Osteocyte (in vitro differentiated cells): ENCODE measurements at regions not wholly inside any gene's neighbourhood (a gene's known extent, or its start where the extent isn't known, plus 50 kb on each side); places are given as distances from the start of the nearest gene placed in this dataset.

Source experiments
- DNase-seq: peaks from one replicate; pipeline ENCODE4 v3.0.0; 2021; ENCODE audit warnings: mixed read lengths; ENCODE audit not compliant: unreplicated experiment; ENCODE audit errors: extremely low spot score
- H3K27ac Mint-ChIP-seq: one replicate; pipeline ENCODE4 v1.8.0; 2021; ENCODE audit warnings: mild to moderate bottlenecking, mixed read lengths; ENCODE audit not compliant: unreplicated experiment
- H3K27me3 Mint-ChIP-seq: one replicate; pipeline ENCODE4 v1.8.0; 2021; ENCODE audit warnings: mixed read lengths; ENCODE audit not compliant: unreplicated experiment
- H3K36me3 Mint-ChIP-seq: one replicate; pipeline ENCODE4 v1.8.0; 2021; ENCODE audit warnings: mixed read lengths; ENCODE audit not compliant: unreplicated experiment
- H3K4me1 Mint-ChIP-seq: one replicate; pipeline ENCODE4 v1.8.0; 2021; ENCODE audit warnings: mixed read lengths; ENCODE audit not compliant: unreplicated experiment
- H3K4me3 Mint-ChIP-seq: one replicate; pipeline ENCODE4 v1.8.0; 2021; ENCODE audit warnings: mild to moderate bottlenecking, moderate library complexity, mixed read lengths; ENCODE audit not compliant: unreplicated experiment
- H3K9me3 Mint-ChIP-seq: one replicate; pipeline ENCODE4 v1.8.0; 2021; ENCODE audit warnings: mixed read lengths; ENCODE audit not compliant: unreplicated experiment
- CTCF ChIP-seq: fragments of 200-600 bp; sonication (generic); IDR thresholded peaks from 2 replicates; pipeline ENCODE4 v1.5.0; 2021; ENCODE audit warnings: antibody characterized with exemption, mild to moderate bottlenecking, moderate library complexity

GRCh38 chr2:219692521-219692920 is 65.1 kb downstream of the SLC4A3 start:
- no peak overlapping the region for H3K27ac Mint-ChIP-seq
- peaks cover 3% of the 10 kb centered on the region for H3K36me3 Mint-ChIP-seq
- H3K27me3 Mint-ChIP-seq: peaks cover 20% of the 10 kb centered on the region
- no peak overlapping the region for H3K4me3 Mint-ChIP-seq
- TF ChIP-seq CTCF: no peak
- peaks cover 22% of the 10 kb centered on the region for H3K4me1 Mint-ChIP-seq
- DNase-seq: no peak
- H3K9me3 Mint-ChIP-seq: peaks cover 3% of the 10 kb centered on the region

- DNase-seq: no peak
- no peak for TF ChIP-seq CTCF
- Mint-ChIP-seq H3K36me3 (peaks cover 3% of the 10 kb centered on the region), H3K27me3 (peaks cover 39% of the 10 kb centered on the region), H3K9me3 (peaks cover 3% of the 10 kb centered on the region), H3K27ac (no peak overlapping the region), H3K4me1 (peaks cover 8% of the 10 kb centered on the region), H3K4me3 (no peak overlapping the region)
Observed at GRCh38 chr2:219695145-219695709, 67.8 kb downstream of the SLC4A3 start.

GRCh38 chr2:219697811-219698747 is 70.6 kb downstream of the SLC4A3 start:
- Mint-ChIP-seq H3K4me3 (no peak overlapping the region), H3K27me3 (peaks cover 41% of the 10 kb centered on the region), H3K4me1 (no peaks in the 10 kb centered on the region), H3K36me3 (peaks cover 3% of the 10 kb centered on the region), H3K9me3 (peaks cover 3% of the 10 kb centered on the region), H3K27ac (no peak overlapping the region)
- no peak for TF ChIP-seq CTCF
- DNase-seq: no peak

- DNase-seq: no peak
- Mint-ChIP-seq H3K4me1 (no peaks in the 10 kb centered on the region), H3K27me3 (peaks cover 36% of the 10 kb centered on the region), H3K4me3 (no peak overlapping the region), H3K36me3 (peaks cover 3% of the 10 kb centered on the region), H3K27ac (no peak overlapping the region), H3K9me3 (peaks cover 3% of the 10 kb centered on the region)
- no peak for TF ChIP-seq CTCF
Observed at GRCh38 chr2:219698748-219699439, 71.5 kb downstream of the SLC4A3 start.

- H3K9me3 Mint-ChIP-seq: peaks cover 3% of the 10 kb centered on the region
- DNase-seq: no peak
- peaks cover 38% of the 10 kb centered on the region for H3K27me3 Mint-ChIP-seq
- TF ChIP-seq CTCF: no peak
- H3K4me1 Mint-ChIP-seq: no peaks in the 10 kb centered on the region
- peaks cover 3% of the 10 kb centered on the region for H3K36me3 Mint-ChIP-seq
- no peak overlapping the region for H3K27ac Mint-ChIP-seq
- H3K4me3 Mint-ChIP-seq: no peak overlapping the region
Observed at GRCh38 chr2:219699440-219699821, 72.0 kb downstream of the SLC4A3 start.
